HEK293 (cell line): ENCODE measurements at regions not wholly inside any gene's neighbourhood (a gene's known extent, or its start where the extent isn't known, plus 50 kb on each side); places are given as distances from the start of the nearest gene placed in this dataset.

Source experiments
- CTCF ChIP-seq: fragments of 450-650 bp; formaldehyde crosslinking; IDR thresholded peaks from 2 replicates; pipeline ENCODE4 v1.5.1; 2016; ENCODE audit warnings: missing biosample characterization, missing genetic modification characterization
- KLF7 ChIP-seq: fragments of 450-650 bp; formaldehyde crosslinking; IDR thresholded peaks from 2 replicates; pipeline ENCODE4 v1.5.1; 2016; ENCODE audit warnings: missing biosample characterization, missing genetic modification characterization, borderline replicate concordance
- YY1 ChIP-seq: fragments of 450-650 bp; formaldehyde crosslinking; IDR thresholded peaks from 2 replicates; pipeline ENCODE4 v1.5.1; 2018; ENCODE audit warnings: missing biosample characterization, missing genetic modification characterization
- ZBTB1 ChIP-seq: fragments of 450-650 bp; formaldehyde crosslinking; IDR thresholded peaks from 2 replicates; pipeline ENCODE4 v1.5.1; 2016; ENCODE audit warnings: missing biosample characterization, missing genetic modification characterization
- ZEB2 ChIP-seq: fragments of 450-650 bp; formaldehyde crosslinking; IDR thresholded peaks from 2 replicates; pipeline ENCODE4 v1.5.1; 2016; ENCODE audit warnings: missing biosample characterization, missing genetic modification characterization
- ZNF48 ChIP-seq: fragments of 450-650 bp; formaldehyde crosslinking; IDR thresholded peaks from 2 replicates; pipeline ENCODE4 v1.5.1; 2016; ENCODE audit warnings: missing biosample characterization, missing genetic modification characterization
- ZNF510 ChIP-seq: fragments of 450-650 bp; formaldehyde crosslinking; IDR thresholded peaks from 2 replicates; pipeline ENCODE4 v1.5.1; 2018; ENCODE audit warnings: mild to moderate bottlenecking, missing genetic modification characterization, missing biosample characterization; ENCODE audit not compliant: insufficient replicate concordance
- ZSCAN18 ChIP-seq: fragments of 450-650 bp; formaldehyde crosslinking; IDR thresholded peaks from 2 replicates; pipeline ENCODE4 v1.5.1; 2016; ENCODE audit warnings: missing biosample characterization, missing genetic modification characterization

- TF ChIP-seq ZEB2 = no peak
- TF ChIP-seq CTCF = no peak
- TF ChIP-seq YY1 (tag by site-specific recombination) = no peak
- TF ChIP-seq ZNF48 = no peak
- no peak for TF ChIP-seq ZNF510 (tag by site-specific recombination)
- no peak for TF ChIP-seq KLF7
- no peak for TF ChIP-seq ZBTB1 (tag by site-specific recombination)
- TF ChIP-seq ZSCAN18 (tag by site-specific recombination) = no peak
These were observed 486.3 kb upstream of the PABPC4L start for GRCh38 chr4:134687646-134688628.
